IMR-90 (cell line): ENCODE measurements at regions not wholly inside any gene's neighbourhood (a gene's known extent, or its start where the extent isn't known, plus 50 kb on each side); places are given as distances from the start of the nearest gene placed in this dataset.

Source experiments
- ATAC-seq: fragments of 200-7000 bp; cut with Tn5 transposase; 2 replicates; pipeline ENCODE4 v1.9.1; 2020; ENCODE audit warnings: low read depth, mild to moderate bottlenecking, moderate library complexity
- BruUV-seq: library from RNA; stranded (reverse); fragments of 400-500 nt; replicated peaks from 2 replicates; lab custom pipeline; 2021; lab: Mats Ljungman, UMichigan
- CTCF ChIA-PET: fragments of 300-600 bp; formaldehyde crosslinking; extraction: SDS; loops from one replicate; lab custom pipeline; 2021; ENCODE audit warnings: antibody characterized with exemption; lab: Yijun Ruan, JAX
- POLR2A ChIA-PET: fragments of 300-600 bp; sonication (Branson Sonifier 250); formaldehyde crosslinking; loops from one replicate; lab custom pipeline; 2022; ENCODE audit warnings: antibody characterized with exemption; ENCODE audit not compliant: unreplicated experiment; lab: Charles Lee
- DNase-seq: peaks from one replicate; pipeline ENCODE4 v3.0.0; 2013
- H2AFZ ChIP-seq: replicated peaks from 2 replicates; pipeline ENCODE3; 2013; ENCODE audit warnings: low read length, mild to moderate bottlenecking; ENCODE audit not compliant: poor library complexity
- H2AK5ac ChIP-seq: 2 replicates; pipeline ENCODE4 v1.6.1; 2013; ENCODE audit warnings: low read depth, low read length, inconsistent platforms
- H2AK9ac ChIP-seq: replicated peaks from 2 replicates; pipeline ENCODE3; 2013; ENCODE audit warnings: mild to moderate bottlenecking, low read depth, low read length, moderate library complexity; ENCODE audit not compliant: poor library complexity
- H2BK120ac ChIP-seq: 2 replicates; pipeline ENCODE4 v1.6.1; 2013; ENCODE audit warnings: low read depth, low read length, inconsistent platforms
- H2BK15ac ChIP-seq: 3 replicates; pipeline ENCODE4 v1.6.1; 2013; ENCODE audit warnings: low read depth, low read length, inconsistent platforms
- H2BK20ac ChIP-seq: 2 replicates; pipeline ENCODE4 v1.6.1; 2013; ENCODE audit warnings: low read depth, mild to moderate bottlenecking, inconsistent platforms, low read length, moderate library complexity
- H2BK5ac ChIP-seq: 2 replicates; pipeline ENCODE4 v1.6.1; 2013; ENCODE audit warnings: mild to moderate bottlenecking, low read depth, low read length, inconsistent platforms; ENCODE audit not compliant: poor library complexity, severe bottlenecking
- H3K14ac ChIP-seq: replicated peaks from 2 replicates; pipeline ENCODE4 v1.6.1; 2013; ENCODE audit warnings: low read depth, low read length, inconsistent platforms
- H3K18ac ChIP-seq: 2 replicates; pipeline ENCODE4 v1.6.1; 2013; ENCODE audit warnings: low read depth, low read length, control low read depth
- H3K23ac ChIP-seq: 2 replicates; pipeline ENCODE4 v1.6.1; 2013; ENCODE audit warnings: low read depth, low read length, inconsistent platforms
- H3K27ac ChIP-seq: 2 replicates; pipeline ENCODE4 v1.5.1; 2013; ENCODE audit warnings: mild to moderate bottlenecking, control low read depth, low read length; ENCODE audit not compliant: insufficient read depth
- H3K27me3 ChIP-seq: 2 replicates; pipeline ENCODE4 v1.6.1; 2013; ENCODE audit warnings: low read length; ENCODE audit not compliant: control insufficient read depth, insufficient read depth
- H3K36me3 ChIP-seq: 2 replicates; pipeline ENCODE4 v1.6.1; 2013; ENCODE audit warnings: low read length, mixed read lengths; ENCODE audit not compliant: control insufficient read depth, insufficient read depth
- H3K4ac ChIP-seq: 2 replicates; pipeline ENCODE4 v1.6.1; 2013; ENCODE audit warnings: low read depth, low read length, inconsistent platforms
- H3K4me1 ChIP-seq: 2 replicates; pipeline ENCODE4 v1.6.1; 2013; ENCODE audit warnings: low read length, mixed read lengths; ENCODE audit not compliant: control insufficient read depth, insufficient read depth
- H3K4me2 ChIP-seq: 2 replicates; pipeline ENCODE4 v1.6.1; 2013; ENCODE audit warnings: low read depth, mild to moderate bottlenecking, control low read depth, low read length, moderate library complexity
- H3K4me3 ChIP-seq: 2 replicates; pipeline ENCODE4 v1.5.1; 2013; ENCODE audit warnings: low read depth, mild to moderate bottlenecking, control low read depth, low read length, moderate library complexity; ENCODE audit not compliant: insufficient read depth
- H3K56ac ChIP-seq: 2 replicates; pipeline ENCODE4 v1.6.1; 2013; ENCODE audit warnings: low read length, inconsistent platforms; ENCODE audit not compliant: insufficient read depth; ENCODE audit errors: extremely low read depth
- H3K79me1 ChIP-seq, 2 experiments: 2 replicates each; pipeline ENCODE4 v1.6.1; 2013; ENCODE audit warnings: low read length in 2 of 2, inconsistent platforms in 1 of 2, low read depth in 1 of 2
- H3K9ac ChIP-seq: 2 replicates; pipeline ENCODE4 v1.6.1; 2013; ENCODE audit warnings: low read depth, low read length, control low read depth
- H3K9me1 ChIP-seq: 2 replicates; pipeline ENCODE4 v1.6.1; 2013; ENCODE audit warnings: low read length, inconsistent platforms; ENCODE audit not compliant: insufficient read depth
- H3K9me3 ChIP-seq: 2 replicates; pipeline ENCODE4 v1.6.1; 2013; ENCODE audit warnings: low read length; ENCODE audit not compliant: control insufficient read depth, insufficient read depth
- H4K20me1 ChIP-seq: 2 replicates; pipeline ENCODE4 v1.6.1; 2013; ENCODE audit warnings: low read length, inconsistent platforms; ENCODE audit not compliant: insufficient read depth
- H4K5ac ChIP-seq: 2 replicates; pipeline ENCODE4 v1.6.1; 2013; ENCODE audit warnings: mild to moderate bottlenecking, low read depth, low read length, control low read depth
- H4K8ac ChIP-seq, 2 experiments: 2 replicates each; pipeline ENCODE4 v1.6.1; 2013; ENCODE audit warnings: low read depth in 2 of 2, low read length in 2 of 2, control low read depth in 1 of 2, inconsistent platforms in 1 of 2
- H4K91ac ChIP-seq: 2 replicates; pipeline ENCODE4 v1.6.1; 2013; ENCODE audit warnings: low read depth, low read length, inconsistent platforms; ENCODE audit not compliant: insufficient read depth
- CEBPB ChIP-seq: IDR thresholded peaks from 2 replicates; pipeline ENCODE4 v1.6.1; 2012; ENCODE audit warnings: low read depth, low read length, improper control_type of control experiment
- CHD1 ChIP-seq: IDR thresholded peaks from 2 replicates; pipeline ENCODE4 v1.6.1; 2012; ENCODE audit warnings: low read depth, low read length, improper control_type of control experiment
- FOS ChIP-seq: fragments of 150-350 bp; IDR thresholded peaks from 2 replicates; pipeline ENCODE4 v1.6.1; 2016; ENCODE audit warnings: low read depth, low read length
- MXI1 ChIP-seq: IDR thresholded peaks from 2 replicates; pipeline ENCODE4 v1.6.1; 2012; ENCODE audit warnings: low read depth, mild to moderate bottlenecking, low read length, moderate library complexity, borderline replicate concordance
- POLR2A ChIP-seq: IDR thresholded peaks from 2 replicates; pipeline ENCODE4 v1.6.1; 2012; ENCODE audit warnings: mild to moderate bottlenecking, low read depth, low read length
- RCOR1 ChIP-seq: IDR thresholded peaks from 2 replicates; pipeline ENCODE4 v1.6.1; 2012; ENCODE audit warnings: mild to moderate bottlenecking, low read length, improper control_type of control experiment; ENCODE audit not compliant: insufficient replicate concordance
- RFX5 ChIP-seq: IDR thresholded peaks from 2 replicates; pipeline ENCODE4 v1.8.0; 2012; ENCODE audit warnings: low read depth, mild to moderate bottlenecking, low read length, moderate library complexity
- USF2 ChIP-seq: fragments of 150-350 bp; IDR thresholded peaks from 2 replicates; pipeline ENCODE4 v1.6.1; 2017; ENCODE audit warnings: mild to moderate bottlenecking, antibody characterized with exemption, low read length, low read depth
- whole genome bisulfite sequencing, 2 experiments: methylation state at CpG; one replicate each; pipeline versions ENCODE4 v1.1.5 to v1.1.7; 2013; ENCODE audit warnings: missing lambda C conversion rate in 2 of 2; ENCODE audit not compliant: insufficient read length in 1 of 2; ENCODE audit errors: extremely low coverage in 2 of 2; 5-methylcytosine and 5-hydroxymethylcytosine counted together
- dilution Hi-C: fragments of 300-500 bp; cut with HindIII; formaldehyde crosslinking; loops from one replicate; pipeline ENCODE4 v1.14.3; 2018; ENCODE audit warnings: low sequenced_read_pairs; ENCODE audit not compliant: unreplicated experiment
- in situ Hi-C: fragments of 300-500 bp; cut with MboI; formaldehyde crosslinking; loops from 3 replicates; pipeline ENCODE4 v1.14.3; 2019; ENCODE audit warnings: low sequenced_read_pairs, inconsistent platforms, mixed read lengths
- intact Hi-C: fragments of 100-400 bp; cut with micrococcal nuclease; formaldehyde crosslinking; loops from 2 replicates; pipeline ENCODE4 v1.10.0; 2022

- no peak overlapping the region for H2BK20ac ChIP-seq
- H3K9me1 ChIP-seq: no peaks in the 10 kb centered on the region
- H4K91ac ChIP-seq: no peak overlapping the region
- H3K9ac ChIP-seq: no peak overlapping the region
- no peaks in the 10 kb centered on the region for H3K4me1 ChIP-seq
- no peak overlapping the region for H3K4me3 ChIP-seq
- H3K4me2 ChIP-seq: no peak overlapping the region
- H4K8ac ChIP-seq: no peak overlapping the region
- CTCF ChIA-PET: no interaction called here
- H2BK15ac ChIP-seq: no peak overlapping the region
- H3K23ac ChIP-seq: no peak overlapping the region
- H2AFZ ChIP-seq: no peak overlapping the region
- H3K36me3 ChIP-seq: no peaks in the 10 kb centered on the region
- no peak for TF ChIP-seq RFX5
- TF ChIP-seq CEBPB: no peak
- TF ChIP-seq MXI1: no peak
- TF ChIP-seq FOS: no peak
- no peak for TF ChIP-seq CHD1
- no peak for TF ChIP-seq USF2
- TF ChIP-seq POLR2A: no peak
- no peak for TF ChIP-seq RCOR1
- no peaks in the 10 kb centered on the region for H3K79me1 ChIP-seq
- dilution Hi-C loops: no loop called here
- intact Hi-C loops: no loop called here
- H3K27ac ChIP-seq: no peak overlapping the region
- no peaks in the 10 kb centered on the region for H3K27me3 ChIP-seq
- no peak overlapping the region for H2AK5ac ChIP-seq
- no peak overlapping the region for H3K18ac ChIP-seq
- no peak for ATAC-seq
- no peak overlapping the region for H3K56ac ChIP-seq
- BruUV-seq: no TSS peak
- H2AK9ac ChIP-seq: no peak overlapping the region
- no peaks in the 10 kb centered on the region for H3K9me3 ChIP-seq
- H4K20me1 ChIP-seq: no peaks in the 10 kb centered on the region
- no peak overlapping the region for H2BK120ac ChIP-seq
- H2BK5ac ChIP-seq: no peak overlapping the region
- DNase-seq: no peak
- in situ Hi-C loops: no loop called here
- no CpG with 5 or more reads among the region's 5 CpGs for WGBS, 2 experiments
- POLR2A ChIA-PET: no interaction called here
- H3K4ac ChIP-seq: no peak overlapping the region
- no peak overlapping the region for H3K14ac ChIP-seq
- no peak overlapping the region for H4K5ac ChIP-seq
Observed at GRCh38 chr6:101116337-101116736, 235.2 kb upstream of the ASCC3 start.
